ENCODE measurements at regions not wholly inside any gene's neighbourhood (a gene's known extent, or its start where the extent isn't known, plus 50 kb on each side); places are given as distances from the start of the nearest gene placed in this dataset.

DNA sequence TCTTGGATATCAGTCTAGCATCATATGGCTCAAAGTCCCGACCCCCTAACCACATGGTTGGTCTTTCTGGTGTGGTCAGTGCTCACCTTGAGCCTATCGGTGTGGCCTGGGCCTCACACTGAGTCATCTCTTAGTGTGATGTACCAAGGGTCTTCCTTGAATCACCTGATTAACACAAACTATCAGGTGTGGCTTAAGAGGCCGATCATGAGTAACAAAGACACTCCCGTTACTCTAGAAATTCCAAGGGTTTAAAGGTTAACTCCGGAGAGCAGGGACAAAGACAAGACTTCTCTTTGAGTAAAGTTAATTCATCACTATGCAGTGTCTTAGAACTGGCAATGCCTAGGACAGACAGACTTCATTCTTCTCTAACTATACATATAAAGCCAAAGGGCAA, 52.3 kb upstream of the ARMC3 start:
- TF ChIP-seq, protein P1, sequence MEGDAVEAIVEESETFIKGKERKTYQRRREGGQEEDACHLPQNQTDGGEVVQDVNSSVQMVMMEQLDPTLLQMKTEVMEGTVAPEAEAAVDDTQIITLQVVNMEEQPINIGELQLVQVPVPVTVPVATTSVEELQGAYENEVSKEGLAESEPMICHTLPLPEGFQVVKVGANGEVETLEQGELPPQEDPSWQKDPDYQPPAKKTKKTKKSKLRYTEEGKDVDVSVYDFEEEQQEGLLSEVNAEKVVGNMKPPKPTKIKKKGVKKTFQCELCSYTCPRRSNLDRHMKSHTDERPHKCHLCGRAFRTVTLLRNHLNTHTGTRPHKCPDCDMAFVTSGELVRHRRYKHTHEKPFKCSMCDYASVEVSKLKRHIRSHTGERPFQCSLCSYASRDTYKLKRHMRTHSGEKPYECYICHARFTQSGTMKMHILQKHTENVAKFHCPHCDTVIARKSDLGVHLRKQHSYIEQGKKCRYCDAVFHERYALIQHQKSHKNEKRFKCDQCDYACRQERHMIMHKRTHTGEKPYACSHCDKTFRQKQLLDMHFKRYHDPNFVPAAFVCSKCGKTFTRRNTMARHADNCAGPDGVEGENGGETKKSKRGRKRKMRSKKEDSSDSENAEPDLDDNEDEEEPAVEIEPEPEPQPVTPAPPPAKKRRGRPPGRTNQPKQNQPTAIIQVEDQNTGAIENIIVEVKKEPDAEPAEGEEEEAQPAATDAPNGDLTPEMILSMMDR (IDR thresholded peaks at IDR 0.05; ENCODE audit: low read depth, low read length, missing control alignments) = no peak
- no peak for DNase-seq (ENCODE audit: low read depth)
- H3K4me3 ChIP-seq (ENCODE audit: low read depth, low read length) = no peak overlapping the region

DNA sequence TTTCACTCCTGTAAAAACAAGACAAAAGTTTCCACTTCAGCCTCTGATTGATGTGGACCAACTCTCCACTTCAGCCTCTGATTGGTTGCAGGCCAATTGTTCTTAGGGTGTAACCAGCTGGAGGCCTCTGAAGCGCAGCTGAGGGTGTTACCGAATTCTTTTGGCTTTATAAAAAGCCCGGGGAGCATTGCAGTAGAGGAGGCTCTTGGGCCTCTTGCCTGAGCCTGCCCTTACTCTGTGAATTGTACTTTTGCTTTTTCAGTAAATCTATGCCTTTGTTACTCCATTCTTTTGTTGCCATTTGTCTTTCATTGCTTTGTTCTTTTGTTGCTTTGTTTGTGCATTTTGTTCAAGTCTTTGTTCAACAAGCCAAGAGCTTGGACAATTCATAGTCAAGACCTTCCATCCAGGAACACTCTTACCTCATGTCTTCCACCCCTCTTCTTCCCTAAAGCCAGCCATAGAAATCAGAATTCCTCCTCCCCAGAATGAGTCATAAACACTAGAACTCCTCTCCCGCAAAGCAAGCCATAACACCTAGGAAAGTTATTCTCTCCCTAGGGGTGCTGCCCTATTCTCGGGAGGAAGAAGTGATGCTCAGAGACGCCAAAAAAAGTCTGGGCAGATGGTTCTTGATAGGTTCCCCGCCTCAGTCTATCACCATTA, 53.5 kb upstream of the ARMC3 start:
- TF ChIP-seq, protein P1 (IDR thresholded peaks at IDR 0.05; ENCODE audit: low read depth, low read length, missing control alignments) = no peak
- DNase-seq (ENCODE audit: low read depth) = no peak
- H3K4me3 ChIP-seq (ENCODE audit: low read depth, low read length) = no peak overlapping the region

DNA sequence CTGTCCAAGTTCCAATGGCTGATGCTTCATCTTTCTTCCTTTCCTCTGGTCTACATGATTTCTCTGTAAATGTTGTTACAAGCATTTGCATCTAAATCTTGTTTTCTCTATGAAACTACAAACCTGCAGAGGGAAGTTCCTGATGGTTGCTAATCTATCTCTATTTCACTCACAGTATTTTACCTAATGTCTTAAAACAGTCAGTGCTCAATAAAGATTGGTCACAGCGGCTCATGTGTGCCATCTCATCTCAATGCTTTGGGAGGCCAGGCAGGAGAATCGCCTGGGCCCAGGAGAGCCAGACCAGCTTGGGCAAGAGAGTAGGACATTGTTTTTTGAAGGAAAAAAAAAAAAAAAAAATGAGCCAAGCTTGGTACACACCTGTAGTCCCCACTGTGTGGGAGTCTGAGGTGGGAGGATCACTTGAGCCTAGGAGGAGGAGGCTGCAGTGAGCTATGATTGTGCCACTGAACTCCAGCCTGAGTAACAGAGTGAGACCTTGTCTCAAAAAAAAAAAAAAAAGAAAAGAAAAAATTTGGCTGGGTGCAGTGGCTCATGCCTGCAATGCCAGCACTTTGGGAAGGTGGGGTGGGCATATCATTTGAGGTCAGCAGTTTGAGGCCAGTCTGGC, 71.3 kb upstream of the ARMC3 start:
- TF ChIP-seq, protein P1 (IDR thresholded peaks at IDR 0.05; ENCODE audit: low read depth, low read length, missing control alignments) = no peak
- peak; percentile 13 for DNase-seq (ENCODE audit: low read depth)
- no peak overlapping the region for H3K4me3 ChIP-seq (ENCODE audit: low read depth, low read length)

DNA sequence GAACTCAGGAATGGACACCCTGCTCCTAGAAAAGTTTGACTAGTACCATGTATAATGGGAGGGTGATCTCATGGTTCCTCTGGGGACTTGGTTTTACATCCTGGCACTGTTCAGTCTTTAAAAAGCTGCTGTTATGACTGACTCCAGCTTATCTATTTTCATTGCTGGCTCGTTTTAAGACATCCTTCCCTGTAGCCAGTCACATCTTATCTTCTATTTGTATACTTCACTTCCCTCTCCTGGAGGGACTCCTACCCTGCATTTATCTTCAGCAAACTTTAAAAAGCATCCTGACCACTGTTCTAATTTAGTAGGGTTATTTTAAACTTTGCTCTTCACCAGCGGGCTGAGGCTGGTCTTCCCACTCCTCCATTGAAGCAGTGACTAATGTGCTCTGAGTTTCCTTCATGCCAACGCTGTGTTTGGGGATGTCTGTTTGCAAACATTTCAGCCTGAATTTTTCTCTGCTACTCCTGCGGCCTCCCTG, 72.9 kb upstream of the ARMC3 start:
- TF ChIP-seq, protein P1 (IDR thresholded peaks at IDR 0.05; ENCODE audit: low read depth, low read length, missing control alignments) = no peak
- no peak for DNase-seq (ENCODE audit: low read depth)
- H3K4me3 ChIP-seq (ENCODE audit: low read depth, low read length) = no peak overlapping the region

DNA sequence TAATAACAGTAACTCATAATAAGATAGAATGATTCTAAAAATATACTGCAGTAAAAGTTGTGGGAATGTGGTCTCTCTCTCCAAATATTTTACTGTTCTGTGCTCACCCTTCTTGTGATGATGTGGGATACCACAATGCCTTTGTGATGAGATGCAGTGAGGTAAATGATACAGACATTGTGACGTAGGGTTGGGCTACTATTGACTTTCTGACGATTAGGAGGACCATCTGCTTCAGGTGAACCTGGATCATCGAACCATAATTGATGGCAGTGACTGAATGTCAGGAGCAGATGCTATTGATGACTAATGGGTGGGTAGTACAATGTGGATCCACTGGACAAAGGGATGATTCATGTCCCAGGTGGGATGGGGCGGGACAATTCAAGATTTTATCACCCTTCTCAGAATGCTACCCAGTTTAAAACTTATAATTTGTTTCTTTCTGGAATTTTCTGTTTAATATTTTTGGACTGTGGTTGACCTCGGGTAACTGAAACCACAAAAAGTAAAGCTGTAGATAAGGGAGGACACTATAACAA, 73.9 kb upstream of the ARMC3 start:
- DNase-seq (ENCODE audit: low read depth) = no peak
- TF ChIP-seq, protein P1 (IDR thresholded peaks at IDR 0.05; ENCODE audit: low read depth, low read length, missing control alignments) = no peak
- no peak overlapping the region for H3K4me3 ChIP-seq (ENCODE audit: low read depth, low read length)

DNA sequence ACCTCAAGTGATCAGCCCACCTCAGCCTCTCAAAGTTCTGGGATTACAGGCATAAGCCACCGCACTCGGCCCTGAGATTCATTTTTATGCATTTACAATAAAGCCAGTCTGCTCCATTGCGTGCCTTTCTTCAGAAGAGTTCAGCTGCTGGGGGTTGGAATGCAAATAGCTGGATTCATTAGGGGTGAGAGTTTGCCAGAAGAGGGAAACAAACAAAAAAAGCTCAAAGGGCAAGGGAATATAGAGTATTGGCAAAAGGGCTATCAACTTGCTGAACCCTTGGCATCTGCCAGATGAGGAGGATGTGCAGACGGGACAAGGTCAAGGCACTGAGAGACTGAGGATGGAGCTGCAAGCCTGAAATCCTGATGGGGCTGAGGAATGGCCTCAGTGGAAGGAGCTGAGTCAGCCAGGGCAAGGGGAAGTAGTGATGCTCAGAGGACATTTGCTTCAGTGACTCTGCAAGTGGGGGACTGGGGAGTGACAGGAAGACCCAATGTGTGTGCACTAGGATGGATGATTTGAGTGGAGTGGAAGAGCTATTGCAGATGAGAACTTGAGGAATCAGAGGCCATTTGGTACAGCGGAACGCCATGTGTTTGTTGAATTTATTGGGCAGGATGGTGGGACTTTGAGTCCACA, 75.0 kb upstream of the ARMC3 start:
- no peak overlapping the region for H3K4me3 ChIP-seq (ENCODE audit: low read depth, low read length)
- TF ChIP-seq, protein P1 (IDR thresholded peaks at IDR 0.05; ENCODE audit: low read depth, low read length, missing control alignments) = no peak
- DNase-seq (ENCODE audit: low read depth) = no peak
